OCI-LY3 (cell line): ENCODE measurements at regions not wholly inside any gene's neighbourhood (a gene's known extent, or its start where the extent isn't known, plus 50 kb on each side); places are given as distances from the start of the nearest gene placed in this dataset.
"Not testable (repeated sequence)": the region's sequence is repeated elsewhere in the genome, so short reads cannot be mapped to it uniquely, and the experiment has no call there.

Experiments used
- H2AFZ ChIP-seq: fragments of 200-600, 300-600 bp; shearing (Covaris generic); 2 replicates; pipeline ENCODE4 v1.6.0; 2014; ENCODE audit warnings: antibody characterized with exemption, low read depth, low read length
- H3K27ac ChIP-seq: fragments of 200-600, 300-600 bp; sonication (generic); 2 replicates; pipeline ENCODE4 v1.5.1; 2014; ENCODE audit warnings: mild to moderate bottlenecking, low read length, moderate library complexity, mixed read lengths
- H3K27me3 ChIP-seq: fragments of 200-600, 300-600 bp; sonication (generic); 2 replicates; pipeline ENCODE4 v1.6.1; 2014; ENCODE audit warnings: low read depth, low read length, mixed read lengths
- H3K36me3 ChIP-seq: fragments of 200-600, 300-600 bp; sonication (generic); replicated peaks from 2 replicates; pipeline ENCODE3; 2014; ENCODE audit warnings: low read depth, low read length, mixed read lengths
- H3K4me1 ChIP-seq: fragments of 300-600, 200-600 bp; sonication (generic); 2 replicates; pipeline ENCODE4 v1.6.1; 2014; ENCODE audit warnings: low read length, mixed read lengths
- H3K4me2 ChIP-seq: fragments of 200-600, 300-600 bp; sonication (generic); 2 replicates; pipeline ENCODE4 v1.6.1; 2014; ENCODE audit warnings: low read length, mixed read lengths
- H3K4me3 ChIP-seq: fragments of 300-600, 200-600 bp; sonication (generic); 2 replicates; pipeline ENCODE4 v1.5.1; 2014; ENCODE audit warnings: antibody characterized with exemption, mild to moderate bottlenecking, low read length, moderate library complexity
- H3K79me2 ChIP-seq: fragments of 300-600, 200-600 bp; shearing (Covaris generic); 2 replicates; pipeline ENCODE4 v1.6.1; 2014; ENCODE audit warnings: mild to moderate bottlenecking, low read length, mixed read lengths
- H3K9ac ChIP-seq: fragments of 300-600, 200-600 bp; shearing (Covaris generic); 2 replicates; pipeline ENCODE4 v1.6.0; 2014; ENCODE audit warnings: mild to moderate bottlenecking, low read length, moderate library complexity
- H3K9me3 ChIP-seq: fragments of 200-600, 300-600 bp; shearing (Covaris generic); 2 replicates; pipeline ENCODE4 v1.6.1; 2014; ENCODE audit warnings: low read length, mixed read lengths; ENCODE audit not compliant: insufficient read depth
- H4K20me1 ChIP-seq: fragments of 200-600, 300-600 bp; sonication (generic); 2 replicates; pipeline ENCODE4 v1.6.1; 2016; ENCODE audit warnings: low read length, mixed read lengths; ENCODE audit not compliant: insufficient read depth
- CTCF ChIP-seq: fragments of 200-600, 300-600 bp; sonication (generic); IDR thresholded peaks from 2 replicates; pipeline ENCODE4 v1.5.1; 2014; ENCODE audit warnings: antibody characterized with exemption, low read length, low read depth
- EZH2phosphoT487 ChIP-seq: fragments of 200-600 bp; shearing (Covaris generic); IDR thresholded peaks from 2 replicates; pipeline ENCODE4 v1.6.1; 2018; ENCODE audit warnings: antibody characterized with exemption, mixed run types, low read depth

DNA sequence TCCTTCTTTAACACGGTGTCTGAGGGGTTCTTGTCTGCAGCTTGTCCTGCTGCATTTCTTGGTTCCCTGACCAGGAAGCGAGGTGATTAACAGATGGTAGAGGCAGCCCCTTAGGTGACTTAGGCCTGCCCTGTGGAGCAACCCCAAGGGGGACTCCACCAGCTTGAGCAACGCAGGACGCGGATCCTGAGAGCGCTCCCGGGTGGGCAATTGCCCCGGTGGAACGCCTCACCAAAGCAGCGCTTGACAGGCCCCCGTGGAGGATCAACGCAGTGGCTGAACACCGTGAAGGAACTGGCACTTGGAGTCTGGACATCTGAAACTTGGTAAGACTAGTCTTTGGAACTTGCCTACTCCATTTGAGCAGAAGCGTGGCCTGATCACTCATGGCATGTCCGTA, 272.9 kb upstream of the ATXN7L3B start:
- Histone ChIP-seq H3K4me2 (no peak overlapping the region), H3K27me3 (no peaks in the 10 kb centered on the region), H3K4me1 (no peaks in the 10 kb centered on the region), H4K20me1 (no peaks in the 10 kb centered on the region), H2AFZ (no peak overlapping the region), H3K36me3 (no peaks in the 10 kb centered on the region), H3K9me3 (no peaks in the 10 kb centered on the region), H3K4me3 (no peak overlapping the region), H3K27ac (no peak overlapping the region), H3K9ac (no peak overlapping the region), H3K79me2 (no peaks in the 10 kb centered on the region)
- no peak for TF ChIP-seq CTCF
- TF ChIP-seq EZH2phosphoT487 = no peak

DNA sequence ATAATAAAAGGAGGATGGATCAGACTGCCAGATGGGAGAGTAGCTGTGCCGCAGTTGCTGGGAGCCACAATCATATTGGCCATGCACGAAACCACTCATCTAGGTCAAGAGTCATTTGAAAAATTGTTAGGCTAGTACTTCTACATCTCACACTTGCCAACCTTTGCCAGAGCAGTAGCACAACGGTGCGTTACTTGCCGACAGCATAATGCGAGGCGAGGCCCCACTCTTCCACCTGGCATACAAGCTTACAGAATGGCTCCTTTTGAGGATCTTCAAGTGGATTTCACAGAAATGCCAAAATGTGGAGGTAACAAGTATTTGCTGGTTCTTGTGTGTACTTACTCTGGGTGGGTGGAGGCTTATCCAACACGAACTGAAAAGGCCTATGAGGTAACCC, 268.3 kb upstream of the ATXN7L3B start:
- H4K20me1 ChIP-seq, H3K4me1 ChIP-seq, H3K27ac ChIP-seq, H2AFZ ChIP-seq, H3K9ac ChIP-seq, H3K36me3 ChIP-seq, H3K27me3 ChIP-seq, H3K4me2 ChIP-seq, H3K4me3 ChIP-seq, H3K79me2 ChIP-seq, H3K9me3 ChIP-seq: not testable (repeated sequence)

GRCh38 chr12:74280156-74280655, 257.4 kb upstream of the ATXN7L3B start:
- no peaks in the 10 kb centered on the region for H3K79me2 ChIP-seq
- H2AFZ ChIP-seq = no peak overlapping the region
- no peaks in the 10 kb centered on the region for H3K9me3 ChIP-seq
- H3K27me3 ChIP-seq = no peaks in the 10 kb centered on the region
- H3K27ac ChIP-seq = no peak overlapping the region
- H3K9ac ChIP-seq = no peak overlapping the region
- TF ChIP-seq CTCF = no peak
- TF ChIP-seq EZH2phosphoT487 = no peak
- H3K4me2 ChIP-seq = no peak overlapping the region
- H4K20me1 ChIP-seq = no peaks in the 10 kb centered on the region
- no peaks in the 10 kb centered on the region for H3K36me3 ChIP-seq
- no peak overlapping the region for H3K4me3 ChIP-seq
- no peaks in the 10 kb centered on the region for H3K4me1 ChIP-seq

GRCh38 chr12:74281401-74282180, 256.0 kb upstream of the ATXN7L3B start:
- not testable (repeated sequence) for H3K9ac ChIP-seq, H2AFZ ChIP-seq, H3K4me1 ChIP-seq, H3K36me3 ChIP-seq, H3K27ac ChIP-seq, H4K20me1 ChIP-seq, H3K4me3 ChIP-seq, H3K9me3 ChIP-seq, H3K4me2 ChIP-seq, H3K27me3 ChIP-seq, H3K79me2 ChIP-seq

DNA sequence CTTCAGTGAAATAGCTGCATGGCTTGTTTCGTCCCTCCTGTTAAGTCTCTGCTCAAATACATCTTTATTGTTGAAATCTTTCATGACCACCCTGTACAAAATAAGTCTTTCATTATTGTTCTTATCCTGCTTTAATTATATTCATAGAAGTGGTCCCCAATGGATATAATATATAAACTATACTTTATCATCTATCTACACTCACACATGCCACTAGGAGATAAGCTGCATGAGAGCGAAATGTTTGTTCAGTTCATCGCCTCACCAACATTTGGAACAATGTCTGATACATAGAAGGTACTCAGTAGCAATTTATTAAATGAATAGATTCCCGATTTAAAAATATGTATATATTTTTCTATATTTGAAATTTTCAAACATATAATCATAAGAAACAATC, 254.0 kb upstream of the ATXN7L3B start:
- no peaks in the 10 kb centered on the region for H3K27me3 ChIP-seq
- no peaks in the 10 kb centered on the region for H3K79me2 ChIP-seq

More for the DNA sequence above, 254.0 kb upstream of the ATXN7L3B start:
- Histone ChIP-seq H3K9me3 (no peaks in the 10 kb centered on the region), H2AFZ (no peak overlapping the region), H3K9ac (no peak overlapping the region), H3K27ac (no peak overlapping the region), H3K4me2 (no peak overlapping the region), H4K20me1 (no peaks in the 10 kb centered on the region), H3K4me1 (no peaks in the 10 kb centered on the region), H3K4me3 (no peak overlapping the region), H3K36me3 (no peaks in the 10 kb centered on the region)
- TF ChIP-seq CTCF (no peak), EZH2phosphoT487 (no peak)
